H9 (cell line): ENCODE measurements at regions not wholly inside any gene's neighbourhood (a gene's known extent, or its start where the extent isn't known, plus 50 kb on each side); places are given as distances from the start of the nearest gene placed in this dataset.

Source experiments
- DNase-seq: peaks from one replicate; pipeline ENCODE4 v3.0.0-alpha.2; 2017
- H2AFZ ChIP-seq: one replicate; pipeline ENCODE4 v1.6.1; 2013; ENCODE audit warnings: mild to moderate bottlenecking, low read length, control low read depth, moderate library complexity
- H2AK5ac ChIP-seq: 2 replicates; pipeline ENCODE4 v1.6.1; 2013; ENCODE audit warnings: low read length, control low read depth, mixed read lengths; ENCODE audit not compliant: insufficient read length
- H2BK120ac ChIP-seq: one replicate; pipeline ENCODE4 v1.6.1; 2013; ENCODE audit warnings: low read depth, mild to moderate bottlenecking, low read length, control low read depth, inconsistent platforms; ENCODE audit not compliant: poor library complexity, severe bottlenecking
- H2BK12ac ChIP-seq: 2 replicates; pipeline ENCODE4 v1.6.1; 2013; ENCODE audit warnings: low read length, control low read depth, mixed read lengths, low read depth; ENCODE audit not compliant: insufficient read length
- H2BK15ac ChIP-seq: 2 replicates; pipeline ENCODE4 v1.6.1; 2013; ENCODE audit warnings: low read depth, low read length, control low read depth
- H2BK20ac ChIP-seq: one replicate; pipeline ENCODE4 v1.6.1; 2013; ENCODE audit warnings: low read depth, mild to moderate bottlenecking, low read length, control low read depth, inconsistent platforms; ENCODE audit not compliant: poor library complexity, severe bottlenecking
- H2BK5ac ChIP-seq: 2 replicates; pipeline ENCODE4 v1.6.1; 2013; ENCODE audit warnings: low read length, control low read depth, mixed read lengths; ENCODE audit not compliant: insufficient read length
- H3K14ac ChIP-seq: 2 replicates; pipeline ENCODE4 v1.6.1; 2013; ENCODE audit warnings: low read length, control low read depth; ENCODE audit not compliant: insufficient read depth
- H3K18ac ChIP-seq: 2 replicates; pipeline ENCODE4 v1.6.1; 2013; ENCODE audit warnings: low read depth, mild to moderate bottlenecking, mixed read lengths, low read length, control low read depth; ENCODE audit not compliant: insufficient read length
- H3K23ac ChIP-seq: 2 replicates; pipeline ENCODE4 v1.6.1; 2013; ENCODE audit warnings: low read length, control low read depth, mixed read lengths, low read depth; ENCODE audit not compliant: insufficient read length
- H3K23me2 ChIP-seq: 2 replicates; pipeline ENCODE4 v1.6.1; 2013; ENCODE audit warnings: low read depth, mild to moderate bottlenecking, mixed read lengths, low read length, control low read depth; ENCODE audit not compliant: insufficient read length, poor library complexity, severe bottlenecking
- H3K27ac ChIP-seq: 2 replicates; pipeline ENCODE4 v1.5.1; 2013; ENCODE audit warnings: low read length, control low read depth, mixed read lengths, low read depth; ENCODE audit not compliant: insufficient read length
- H3K27me3 ChIP-seq: 2 replicates; pipeline ENCODE4 v1.6.1; 2013; ENCODE audit warnings: low read length, control low read depth, inconsistent platforms; ENCODE audit not compliant: insufficient read depth
- H3K4ac ChIP-seq: 2 replicates; pipeline ENCODE4 v1.6.1; 2013; ENCODE audit warnings: low read depth, mild to moderate bottlenecking, control low read depth, inconsistent platforms, low read length, moderate library complexity
- H3K4me1 ChIP-seq: 2 replicates; pipeline ENCODE4 v1.6.1; 2013; ENCODE audit warnings: low read length, control low read depth, inconsistent platforms; ENCODE audit not compliant: insufficient read depth
- H3K4me2 ChIP-seq: 2 replicates; pipeline ENCODE4 v1.6.1; 2013; ENCODE audit warnings: low read length, control low read depth, mixed read lengths; ENCODE audit not compliant: insufficient read length, insufficient read depth
- H3K56ac ChIP-seq: 2 replicates; pipeline ENCODE4 v1.6.1; 2013; ENCODE audit warnings: low read depth, mild to moderate bottlenecking, mixed read lengths, low read length, control low read depth; ENCODE audit not compliant: insufficient read length
- H3K79me1 ChIP-seq: 2 replicates; pipeline ENCODE4 v1.6.1; 2013; ENCODE audit warnings: low read depth, mild to moderate bottlenecking, moderate library complexity, low read length, control low read depth, inconsistent platforms; ENCODE audit not compliant: insufficient read depth, poor library complexity, severe bottlenecking
- H3K79me2 ChIP-seq: 2 replicates; pipeline ENCODE4 v1.6.1; 2013; ENCODE audit warnings: low read length, control low read depth, inconsistent platforms; ENCODE audit not compliant: insufficient read depth
- H3K9ac ChIP-seq: 2 replicates; pipeline ENCODE4 v1.6.1; 2013; ENCODE audit warnings: low read length, control low read depth, mixed read lengths; ENCODE audit not compliant: insufficient read length; ENCODE audit errors: extremely low read depth
- H3K9me3 ChIP-seq: one replicate; pipeline ENCODE4 v1.6.1; 2013; ENCODE audit warnings: low read depth, low read length, inconsistent platforms; ENCODE audit not compliant: control insufficient read depth
- H3T11ph ChIP-seq: one replicate; pipeline ENCODE4 v1.6.1; 2013; ENCODE audit warnings: mild to moderate bottlenecking, low read length, control low read depth, inconsistent platforms
- H4K20me1 ChIP-seq: one replicate; pipeline ENCODE4 v1.6.1; 2013; ENCODE audit not compliant: control insufficient read depth, insufficient read length, insufficient read depth
- H4K5ac ChIP-seq: 2 replicates; pipeline ENCODE4 v1.6.1; 2013; ENCODE audit warnings: low read depth, mild to moderate bottlenecking, mixed read lengths, low read length, control low read depth; ENCODE audit not compliant: insufficient read length
- H4K8ac ChIP-seq: replicated peaks from 2 replicates; pipeline ENCODE4 v1.6.1; 2013; ENCODE audit warnings: low read length, control low read depth, mixed read lengths, low read depth; ENCODE audit not compliant: insufficient read length
- H4K91ac ChIP-seq: 2 replicates; pipeline ENCODE4 v1.6.1; 2013; ENCODE audit warnings: low read depth, mild to moderate bottlenecking, moderate library complexity, mixed read lengths, low read length, control low read depth; ENCODE audit not compliant: insufficient read length
- H3K27ac Mint-ChIP-seq, 3 experiments: 2 replicates in 2 of 3; 3 replicates in 1 of 3; pipeline ENCODE4 v1.8.0; 2020 to 2021; ENCODE audit warnings: mixed read lengths in 3 of 3, mild to moderate bottlenecking in 1 of 3, moderate library complexity in 1 of 3
- H3K27me3 Mint-ChIP-seq: 2 replicates; pipeline ENCODE4 v1.8.0; 2021; ENCODE audit warnings: low read depth, mild to moderate bottlenecking, moderate library complexity, mixed read lengths
- H3K36me3 Mint-ChIP-seq, 3 experiments: 2 replicates in 2 of 3; 3 replicates in 1 of 3; pipeline ENCODE4 v1.8.0; 2020 to 2021; ENCODE audit warnings: low read depth in 3 of 3, mixed read lengths in 3 of 3; ENCODE audit not compliant: insufficient read depth in 1 of 3
- H3K4me1 Mint-ChIP-seq, 2 experiments: 2 replicates each; pipeline ENCODE4 v1.8.0; 2020; ENCODE audit warnings: mixed read lengths in 2 of 2
- H3K4me3 Mint-ChIP-seq, 2 experiments: 2 replicates in 1 of 2; 3 replicates in 1 of 2; pipeline ENCODE4 v1.8.0; 2020 to 2021; ENCODE audit warnings: mild to moderate bottlenecking in 2 of 2, mixed read lengths in 2 of 2, moderate library complexity in 1 of 2
- H3K9me3 Mint-ChIP-seq, 2 experiments: 2 replicates in 1 of 2; 3 replicates in 1 of 2; pipeline ENCODE4 v1.8.0; 2020; ENCODE audit warnings: mild to moderate bottlenecking in 2 of 2, mixed read lengths in 2 of 2, moderate library complexity in 1 of 2
- CTCF ChIP-seq: fragments of 200-600 bp; sonication (generic); conservative IDR thresholded peaks from 3 replicates; pipeline ENCODE4 v1.8.0; 2021; ENCODE audit warnings: antibody characterized with exemption, mild to moderate bottlenecking
- WGBS: extraction: QIAGEN DNeasy Blood & Tissue Kit; methylation state at CpG from one replicate; pipeline ENCODE4 v1.1.7; 2013; ENCODE audit warnings: missing lambda C conversion rate, low lambda C conversion rate, mixed read lengths; ENCODE audit not compliant: insufficient read length; ENCODE audit errors: extremely low coverage; 5-methylcytosine and 5-hydroxymethylcytosine counted together

GRCh38 chr3:82103241-82103640 lies 341.8 kb upstream of the GBE1 start:
- H3K9me3 Mint-ChIP-seq = peaks cover 2 to 4% of the 10 kb centered on the region in 2 experiments; a peak in 2 of 5 replicates
- no peaks in the 10 kb centered on the region for H3K79me1 ChIP-seq
- no peak overlapping the region for H3K9ac ChIP-seq
- H3K36me3 Mint-ChIP-seq = peaks cover 0 to 4% (median 0%) of the 10 kb centered on the region in 3 experiments; a peak in 2 of 7 replicates
- H3K4me1 Mint-ChIP-seq = peaks cover 0 to 10% of the 10 kb centered on the region in 2 experiments; a peak in 2 of 4 replicates
- no peak overlapping the region for H2AFZ ChIP-seq
- no peak overlapping the region for H3K18ac ChIP-seq
- H3K4me3 Mint-ChIP-seq = no peak overlapping the region
- H3K27ac ChIP-seq = no peak overlapping the region
- no peaks in the 10 kb centered on the region for H3K27me3 ChIP-seq
- no peaks in the 10 kb centered on the region for H3K9me3 ChIP-seq
- H2BK120ac ChIP-seq = no peak overlapping the region
- no peak overlapping the region for H2BK12ac ChIP-seq
- no peak overlapping the region for H3T11ph ChIP-seq
- H2BK15ac ChIP-seq = no peak overlapping the region
- H3K14ac ChIP-seq = no peak overlapping the region
- H3K79me2 ChIP-seq = no peaks in the 10 kb centered on the region
- no peak overlapping the region for H2BK5ac ChIP-seq
- no peaks in the 10 kb centered on the region for H3K23me2 ChIP-seq
- H2AK5ac ChIP-seq = no peak overlapping the region
- TF ChIP-seq CTCF = no peak
- no peak overlapping the region for H3K27ac Mint-ChIP-seq
- no peak overlapping the region for H3K23ac ChIP-seq
- H2BK20ac ChIP-seq = no peak overlapping the region
- H3K4me2 ChIP-seq = no peak overlapping the region
- no peak overlapping the region for H4K5ac ChIP-seq
- H4K8ac ChIP-seq = no peak overlapping the region
- no peaks in the 10 kb centered on the region for H3K27me3 Mint-ChIP-seq
- WGBS = no CpG with 5 or more reads among the region's 1 CpG
- no peak overlapping the region for H4K91ac ChIP-seq
- no peak overlapping the region for H3K4ac ChIP-seq
- DNase-seq = no peak
- H3K56ac ChIP-seq = no peak overlapping the region
- no peaks in the 10 kb centered on the region for H4K20me1 ChIP-seq
- no peaks in the 10 kb centered on the region for H3K4me1 ChIP-seq
